Gastrocnemius medialis (tissue), 4 donors: ENCODE measurements at regions not wholly inside any gene's neighbourhood (a gene's known extent, or its start where the extent isn't known, plus 50 kb on each side); places are given as distances from the start of the nearest gene placed in this dataset.

Source experiments
- POLR2A ChIP-seq, 2 donors: fragments of 450-650 bp; IDR thresholded peaks; one replicate each; pipeline ENCODE4 v1.6.1; 2017; ENCODE audit warnings: antibody characterized with exemption in 2 of 2, mild to moderate bottlenecking in 2 of 2, moderate library complexity in 2 of 2
- TF ChIP-seq, protein P1 (sequence below), 5 experiments: fragments of 450-650 bp in 3 of 5; fragments of 200-600 bp in 2 of 5; sonication (generic) in 2 of 5; IDR thresholded peaks in 4 of 5; conservative IDR thresholded peaks in 1 of 5; 1 replicate in 4 of 5; 2 replicates in 1 of 5; pipeline ENCODE4 v1.5.1; 2016 to 2019; ENCODE audit warnings: antibody characterized with exemption in 5 of 5, mild to moderate bottlenecking in 3 of 5, moderate library complexity in 3 of 5

GRCh38 chr1:22318279-22318981 lies 133.2 kb upstream of the ZBTB40 start:
- TF ChIP-seq, protein P1, sequence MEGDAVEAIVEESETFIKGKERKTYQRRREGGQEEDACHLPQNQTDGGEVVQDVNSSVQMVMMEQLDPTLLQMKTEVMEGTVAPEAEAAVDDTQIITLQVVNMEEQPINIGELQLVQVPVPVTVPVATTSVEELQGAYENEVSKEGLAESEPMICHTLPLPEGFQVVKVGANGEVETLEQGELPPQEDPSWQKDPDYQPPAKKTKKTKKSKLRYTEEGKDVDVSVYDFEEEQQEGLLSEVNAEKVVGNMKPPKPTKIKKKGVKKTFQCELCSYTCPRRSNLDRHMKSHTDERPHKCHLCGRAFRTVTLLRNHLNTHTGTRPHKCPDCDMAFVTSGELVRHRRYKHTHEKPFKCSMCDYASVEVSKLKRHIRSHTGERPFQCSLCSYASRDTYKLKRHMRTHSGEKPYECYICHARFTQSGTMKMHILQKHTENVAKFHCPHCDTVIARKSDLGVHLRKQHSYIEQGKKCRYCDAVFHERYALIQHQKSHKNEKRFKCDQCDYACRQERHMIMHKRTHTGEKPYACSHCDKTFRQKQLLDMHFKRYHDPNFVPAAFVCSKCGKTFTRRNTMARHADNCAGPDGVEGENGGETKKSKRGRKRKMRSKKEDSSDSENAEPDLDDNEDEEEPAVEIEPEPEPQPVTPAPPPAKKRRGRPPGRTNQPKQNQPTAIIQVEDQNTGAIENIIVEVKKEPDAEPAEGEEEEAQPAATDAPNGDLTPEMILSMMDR (IDR thresholded peaks at IDR 0.05 in 4 of 5, conservative IDR thresholded peaks at IDR 0.05 in 1 of 5), result no peak
- no peak for TF ChIP-seq POLR2A (IDR thresholded peaks at IDR 0.05)
